ENCODE measurements at regions not wholly inside any gene's neighbourhood (a gene's known extent, or its start where the extent isn't known, plus 50 kb on each side); places are given as distances from the start of the nearest gene placed in this dataset.

DNA sequence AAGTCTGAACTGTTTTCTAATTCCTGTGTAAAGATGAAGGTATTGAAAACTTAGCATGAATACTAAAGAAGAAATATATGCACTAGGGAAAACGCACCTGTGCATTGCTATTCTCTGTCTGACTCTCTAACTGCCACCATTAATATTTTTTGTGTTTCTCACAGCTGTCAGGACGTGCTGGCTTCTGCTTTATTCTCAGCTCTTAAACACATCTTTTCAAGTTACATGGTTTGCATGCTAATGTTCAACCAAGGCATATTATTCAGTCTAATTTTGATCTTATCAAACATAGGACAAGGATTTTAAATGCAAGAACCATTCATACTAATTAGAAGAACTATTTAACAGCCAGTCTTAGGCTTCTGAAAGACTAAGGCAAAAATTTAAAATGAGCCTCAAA, 187.4 kb downstream of the KLHL28 start:
- Histone ChIP-seq H2AFZ (ENCODE audit: insufficient read depth, low read length, poor library complexity) (no peak overlapping the region), H2AK5ac (ENCODE audit: low read length) (no peak overlapping the region), H2BK120ac (ENCODE audit: insufficient read depth, low read length, poor library complexity) (no peak overlapping the region), H2BK5ac (ENCODE audit: low read depth, low read length, poor library complexity) (no peak overlapping the region), H3K4me2 (ENCODE audit: low read length) (no peak overlapping the region), H4K91ac (ENCODE audit: low read depth, low read length) (no peak overlapping the region), H2BK12ac (ENCODE audit: low read length) (no peak overlapping the region), H3K4me3 (ENCODE audit: low read depth, low read length) (no peak overlapping the region), H3K9me3 (ENCODE audit: insufficient read depth, low read depth, low read length) (no peaks in the 10 kb centered on the region), H3K14ac (ENCODE audit: low read length) (no peak overlapping the region), H3K4me1 (ENCODE audit: control insufficient read depth in 1 of 2, insufficient read depth in 2 of 2, low read length in 2 of 2) (peaks cover 0 to 2% of the 10 kb centered on the region in 2 experiments), H3K18ac (ENCODE audit: low read length) (no peak overlapping the region), H3K79me1 (ENCODE audit: low read length) (peaks cover 2% of the 10 kb centered on the region), H3K23ac (ENCODE audit: low read length) (no peak overlapping the region), H3K27me3 (ENCODE audit: insufficient read depth, low read length) (no peaks in the 10 kb centered on the region), H3K4ac (ENCODE audit: low read depth, low read length) (no peak overlapping the region), H4K12ac (ENCODE audit: low read depth, low read length) (no peak overlapping the region), H3K79me2 (ENCODE audit: control insufficient read depth, insufficient read depth, low read length, poor library complexity) (no peaks in the 10 kb centered on the region), H3K9ac (ENCODE audit: low read length) (no peak overlapping the region), H3K27ac (ENCODE audit: low read depth, low read length) (no peak overlapping the region), H3K36me3 (ENCODE audit: control insufficient read depth in 1 of 2, insufficient read depth in 2 of 2, low read length in 2 of 2) (no peaks in the 10 kb centered on the region), H4K8ac (ENCODE audit: low read depth, low read length) (no peak overlapping the region)
- WGBS (ENCODE audit: extremely low coverage, insufficient coverage, insufficient read length) = no CpG with 5 or more reads among the region's 2 CpGs
- no peak for DNase-seq

DNA sequence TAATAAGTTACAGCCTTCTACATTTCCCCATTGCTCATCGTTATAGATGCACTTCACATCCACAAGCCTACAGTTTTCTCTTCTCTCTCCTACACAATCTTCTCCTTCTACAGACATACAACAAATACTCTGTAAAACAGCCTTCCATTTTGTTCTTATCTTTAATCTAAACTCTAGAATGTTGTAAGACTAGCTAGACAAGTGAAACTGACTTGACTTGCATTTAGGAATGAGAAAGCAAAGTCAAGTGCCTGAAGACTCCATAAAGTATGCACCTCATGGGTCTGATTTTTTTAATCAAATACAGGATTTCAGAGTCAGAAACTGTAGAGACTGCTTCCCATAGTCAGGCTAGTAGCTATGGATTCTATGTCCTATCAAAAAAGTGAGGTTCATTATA, 190.3 kb downstream of the KLHL28 start:
- no peak overlapping the region for H4K91ac ChIP-seq (ENCODE audit: low read depth, low read length)
- H3K23ac ChIP-seq (ENCODE audit: low read length) = no peak overlapping the region
- no peak overlapping the region for H2BK5ac ChIP-seq (ENCODE audit: low read depth, low read length, poor library complexity)
- no peaks in the 10 kb centered on the region for H3K36me3 ChIP-seq (ENCODE audit: control insufficient read depth in 1 of 2, insufficient read depth in 2 of 2, low read length in 2 of 2)
- no peaks in the 10 kb centered on the region for H3K27me3 ChIP-seq (ENCODE audit: insufficient read depth, low read length)
- no peak overlapping the region for H3K14ac ChIP-seq (ENCODE audit: low read length)
- H3K18ac ChIP-seq (ENCODE audit: low read length) = no peak overlapping the region
- H3K4me3 ChIP-seq (ENCODE audit: low read depth, low read length) = no peak overlapping the region
- peak overlapping the region; percentile 26 for H3K27ac ChIP-seq (ENCODE audit: low read depth, low read length)
- no peaks in the 10 kb centered on the region for H3K9me3 ChIP-seq (ENCODE audit: insufficient read depth, low read depth, low read length)
- H4K8ac ChIP-seq (ENCODE audit: low read depth, low read length) = no peak overlapping the region
- peak overlapping the region; percentile 41 for H3K4me2 ChIP-seq (ENCODE audit: low read length)
- no peak overlapping the region for H2BK120ac ChIP-seq (ENCODE audit: insufficient read depth, low read length, poor library complexity)
- no CpG with 5 or more reads among the region's 1 CpG for WGBS (ENCODE audit: extremely low coverage, insufficient coverage, insufficient read length)
- no peak overlapping the region for H2AK5ac ChIP-seq (ENCODE audit: low read length)
- no peak overlapping the region for H2AFZ ChIP-seq (ENCODE audit: insufficient read depth, low read length, poor library complexity)
- H3K79me1 ChIP-seq (ENCODE audit: low read length) = peaks cover 2% of the 10 kb centered on the region
- no peak overlapping the region for H3K9ac ChIP-seq (ENCODE audit: low read length)
- H3K4ac ChIP-seq (ENCODE audit: low read depth, low read length) = no peak overlapping the region
- peaks cover 4 to 10% of the 10 kb centered on the region in 2 experiments for H3K4me1 ChIP-seq (ENCODE audit: control insufficient read depth in 1 of 2, insufficient read depth in 2 of 2, low read length in 2 of 2)
- H4K12ac ChIP-seq (ENCODE audit: low read depth, low read length) = no peak overlapping the region
- H3K79me2 ChIP-seq (ENCODE audit: control insufficient read depth, insufficient read depth, low read length, poor library complexity) = no peaks in the 10 kb centered on the region
- DNase-seq = peak in 1 of 2 donors; percentile 89
- no peak overlapping the region for H2BK12ac ChIP-seq (ENCODE audit: low read length)

DNA sequence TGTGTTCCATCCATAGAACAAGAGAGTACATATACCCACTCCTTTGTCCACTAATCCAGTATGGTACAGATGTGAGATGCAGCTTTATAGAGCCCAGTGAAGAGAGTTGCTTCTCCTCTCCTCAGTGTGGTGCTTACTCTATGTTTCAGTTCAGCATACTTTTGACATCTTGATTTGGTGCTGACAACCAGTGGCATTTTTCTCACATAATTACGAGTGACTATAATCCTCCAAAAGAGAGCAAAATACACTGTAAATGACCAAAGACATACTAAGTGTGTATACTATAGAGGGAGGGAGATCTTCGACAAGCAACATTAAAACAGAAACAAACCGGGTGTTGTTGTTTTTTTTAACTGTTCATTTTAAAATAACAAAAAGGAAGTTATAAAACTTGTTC, 191.5 kb downstream of the KLHL28 start:
- no peak overlapping the region for H2AFZ ChIP-seq (ENCODE audit: insufficient read depth, low read length, poor library complexity)
- no CpG with 5 or more reads among the region's 3 CpGs for WGBS (ENCODE audit: extremely low coverage, insufficient coverage, insufficient read length)
- no peak overlapping the region for H2BK5ac ChIP-seq (ENCODE audit: low read depth, low read length, poor library complexity)
- no peak overlapping the region for H3K18ac ChIP-seq (ENCODE audit: low read length)
- H3K14ac ChIP-seq (ENCODE audit: low read length) = no peak overlapping the region
- H2AK5ac ChIP-seq (ENCODE audit: low read length) = no peak overlapping the region
- peaks cover 2% of the 10 kb centered on the region for H3K79me1 ChIP-seq (ENCODE audit: low read length)
- H3K23ac ChIP-seq (ENCODE audit: low read length) = no peak overlapping the region
- H3K27ac ChIP-seq (ENCODE audit: low read depth, low read length) = no peak overlapping the region
- H4K91ac ChIP-seq (ENCODE audit: low read depth, low read length) = no peak overlapping the region
- no peak overlapping the region for H3K4me2 ChIP-seq (ENCODE audit: low read length)
- no peak overlapping the region for H3K4me3 ChIP-seq (ENCODE audit: low read depth, low read length)
- H3K9ac ChIP-seq (ENCODE audit: low read length) = no peak overlapping the region
- H3K9me3 ChIP-seq (ENCODE audit: insufficient read depth, low read depth, low read length) = no peaks in the 10 kb centered on the region
- no peak overlapping the region for H4K12ac ChIP-seq (ENCODE audit: low read depth, low read length)
- H3K4ac ChIP-seq (ENCODE audit: low read depth, low read length) = no peak overlapping the region
- no peaks in the 10 kb centered on the region for H3K79me2 ChIP-seq (ENCODE audit: control insufficient read depth, insufficient read depth, low read length, poor library complexity)
- no peak for DNase-seq
- no peaks in the 10 kb centered on the region for H3K27me3 ChIP-seq (ENCODE audit: insufficient read depth, low read length)
- no peak overlapping the region for H4K8ac ChIP-seq (ENCODE audit: low read depth, low read length)
- H3K4me1 ChIP-seq (ENCODE audit: control insufficient read depth in 1 of 2, insufficient read depth in 2 of 2, low read length in 2 of 2) = peaks cover 4 to 10% of the 10 kb centered on the region in 2 experiments
- no peak overlapping the region for H2BK12ac ChIP-seq (ENCODE audit: low read length)
- no peaks in the 10 kb centered on the region for H3K36me3 ChIP-seq (ENCODE audit: control insufficient read depth in 1 of 2, insufficient read depth in 2 of 2, low read length in 2 of 2)
- H2BK120ac ChIP-seq (ENCODE audit: insufficient read depth, low read length, poor library complexity) = no peak overlapping the region

DNA sequence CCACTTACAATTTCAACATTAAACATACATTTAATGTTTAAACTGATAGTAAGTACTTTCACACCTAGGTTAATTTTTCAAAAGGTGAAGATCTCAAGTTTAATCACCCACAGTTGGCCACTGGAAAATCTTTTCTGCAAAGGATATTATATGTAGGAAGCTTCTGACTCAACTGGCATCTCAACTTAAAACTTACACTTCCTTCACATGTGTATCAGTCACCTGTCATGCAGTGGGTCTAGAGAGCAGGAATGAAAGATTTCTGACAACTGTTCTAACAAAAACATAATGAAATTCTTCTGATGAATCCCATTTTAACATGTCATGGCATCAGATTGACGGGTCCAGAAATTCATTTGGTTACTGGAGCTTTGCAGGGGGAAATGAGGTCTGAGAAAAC, 192.8 kb downstream of the KLHL28 start:
- H3K79me2 ChIP-seq (ENCODE audit: control insufficient read depth, insufficient read depth, low read length, poor library complexity) = no peaks in the 10 kb centered on the region
- H3K36me3 ChIP-seq (ENCODE audit: control insufficient read depth in 1 of 2, insufficient read depth in 2 of 2, low read length in 2 of 2) = no peaks in the 10 kb centered on the region
- H2BK120ac ChIP-seq (ENCODE audit: insufficient read depth, low read length, poor library complexity) = no peak overlapping the region
- no peak overlapping the region for H3K4ac ChIP-seq (ENCODE audit: low read depth, low read length)
- no CpG with 5 or more reads among the region's 1 CpG for WGBS (ENCODE audit: extremely low coverage, insufficient coverage, insufficient read length)
- no peak overlapping the region for H2BK12ac ChIP-seq (ENCODE audit: low read length)
- no peak overlapping the region for H3K18ac ChIP-seq (ENCODE audit: low read length)
- no peak overlapping the region for H3K14ac ChIP-seq (ENCODE audit: low read length)
- H3K27ac ChIP-seq (ENCODE audit: low read depth, low read length) = no peak overlapping the region
- no peak overlapping the region for H4K8ac ChIP-seq (ENCODE audit: low read depth, low read length)
- no peak overlapping the region for H3K9ac ChIP-seq (ENCODE audit: low read length)
- no peak overlapping the region for H3K4me3 ChIP-seq (ENCODE audit: low read depth, low read length)
- H3K4me2 ChIP-seq (ENCODE audit: low read length) = no peak overlapping the region
- no peak overlapping the region for H2AFZ ChIP-seq (ENCODE audit: insufficient read depth, low read length, poor library complexity)
- peaks cover 2% of the 10 kb centered on the region for H3K79me1 ChIP-seq (ENCODE audit: low read length)
- no peak overlapping the region for H2AK5ac ChIP-seq (ENCODE audit: low read length)
- DNase-seq = no peak
- peaks cover 4 to 10% of the 10 kb centered on the region in 2 experiments for H3K4me1 ChIP-seq (ENCODE audit: control insufficient read depth in 1 of 2, insufficient read depth in 2 of 2, low read length in 2 of 2)
- no peaks in the 10 kb centered on the region for H3K27me3 ChIP-seq (ENCODE audit: insufficient read depth, low read length)
- H4K91ac ChIP-seq (ENCODE audit: low read depth, low read length) = no peak overlapping the region
- H2BK5ac ChIP-seq (ENCODE audit: low read depth, low read length, poor library complexity) = no peak overlapping the region
- no peak overlapping the region for H4K12ac ChIP-seq (ENCODE audit: low read depth, low read length)
- H3K23ac ChIP-seq (ENCODE audit: low read length) = no peak overlapping the region
- H3K9me3 ChIP-seq (ENCODE audit: insufficient read depth, low read depth, low read length) = no peaks in the 10 kb centered on the region
